Body of pancreas (tissue), 4 donors: ENCODE measurements at regions not wholly inside any gene's neighbourhood (a gene's known extent, or its start where the extent isn't known, plus 50 kb on each side); places are given as distances from the start of the nearest gene placed in this dataset.

Experiments
- ATAC-seq: fragments of 150-250 bp; one replicate; pipeline ENCODE4 v1.9.1; 2016
- DNase-seq, 4 donors: peaks; one replicate each; pipeline ENCODE4 v3.0.0-alpha.2; 2019
- H3K27ac ChIP-seq, 4 donors: fragments of 200-600 bp; sonication (generic); 1 replicate in 3 of 4; 2 replicates in 1 of 4; pipeline versions ENCODE4 v1.5.1 to v1.6.1; 2016 to 2019; ENCODE audit warnings: mild to moderate bottlenecking in 1 of 4, mixed read lengths in 1 of 4, moderate library complexity in 1 of 4
- H3K27me3 ChIP-seq, 2 donors: fragments of 200-600 bp; sonication (generic); one replicate each; pipeline ENCODE4 v1.6.0; 2016; ENCODE audit warnings: mild to moderate bottlenecking in 1 of 2
- H3K36me3 ChIP-seq, 2 donors: fragments of 200-600 bp; sonication (generic); replicated peaks in 1 of 2; 2 replicates each; pipeline ENCODE4 v1.5.1; 2016; ENCODE audit warnings: low read depth in 2 of 2; ENCODE audit not compliant: insufficient read depth in 1 of 2
- H3K4me1 ChIP-seq: fragments of 200-600 bp; sonication (generic); one replicate; pipeline ENCODE4 v1.6.0; 2016
- H3K4me3 ChIP-seq, 2 donors: fragments of 200-600 bp; sonication (generic); 1 replicate in 1 of 2; 2 replicates in 1 of 2; pipeline ENCODE4 v1.5.1; 2016 to 2019
- H3K9me3 ChIP-seq, 3 donors: fragments of 200-600 bp; sonication (generic); 1 replicate in 2 of 3; 2 replicates in 1 of 3; pipeline ENCODE4 v1.5.1; 2016
- CTCF ChIP-seq, 7 experiments: fragments of 450-650 bp in 4 of 7; fragments of 200-600 bp in 3 of 7; sonication (generic) in 3 of 7; IDR thresholded peaks; one replicate each; pipeline ENCODE4 v1.5.1; 2016 to 2019; ENCODE audit warnings: antibody characterized with exemption in 7 of 7
- POLR2A ChIP-seq, 3 donors: fragments of 450-650 bp; IDR thresholded peaks; one replicate each; pipeline ENCODE4 v1.6.1; 2016; ENCODE audit warnings: antibody characterized with exemption in 3 of 3, mild to moderate bottlenecking in 2 of 3
- WGBS, 2 donors: methylation state at CpG; one replicate each; pipeline ENCODE4 v1.1.5; 2017; 5-methylcytosine and 5-hydroxymethylcytosine counted together
- intact Hi-C: fragments of 100-400 bp; cut with DNase I; formaldehyde crosslinking; loops from one replicate; pipeline ENCODE4 v1.15.1; 2023

GRCh38 chr5:116939641-116940040 is 365.0 kb upstream of the SEMA6A start:
- Histone ChIP-seq H3K4me1 (no peaks in the 10 kb centered on the region), H3K27me3 (no peaks in the 10 kb centered on the region), H3K9me3 (no peaks in the 10 kb centered on the region), H3K4me3 (no peak overlapping the region), H3K36me3 (no peaks in the 10 kb centered on the region), H3K27ac (no peak overlapping the region)
- no peak for ATAC-seq
- TF ChIP-seq POLR2A (IDR thresholded peaks at IDR 0.05) (no peak), CTCF (IDR thresholded peaks at IDR 0.05) (no peak)
- DNase-seq = no peak
- intact Hi-C loops = loop anchor here (10.0 kb wide), 1 partner anchor 365 kb away; the partner anchor contains the start of gene SEMA6A
- 56 to 64% methylated on average over 7 of the region's 7 CpGs for WGBS, 2 donors

GRCh38 chr5:116938488-116938887 is 363.9 kb upstream of the SEMA6A start:
- TF ChIP-seq CTCF (IDR thresholded peaks at IDR 0.05) (no peak), POLR2A (IDR thresholded peaks at IDR 0.05) (no peak)
- H3K9me3 ChIP-seq = no peaks in the 10 kb centered on the region
- H3K4me3 ChIP-seq = no peak overlapping the region
- H3K36me3 ChIP-seq = no peaks in the 10 kb centered on the region
- H3K4me1 ChIP-seq = no peaks in the 10 kb centered on the region
- WGBS, 2 donors = 52 to 64% methylated on average over 1 of the region's 1 CpG
- no peaks in the 10 kb centered on the region for H3K27me3 ChIP-seq
- ATAC-seq = no peak
- DNase-seq = no peak
- intact Hi-C loops = no loop called here
- no peak overlapping the region for H3K27ac ChIP-seq

GRCh38 chr5:116935561-116936162 is 361.0 kb upstream of the SEMA6A start:
- H3K4me1 ChIP-seq = no peaks in the 10 kb centered on the region
- no peaks in the 10 kb centered on the region for H3K36me3 ChIP-seq
- DNase-seq (no peak), ATAC-seq (no peak)
- H3K9me3 ChIP-seq = no peaks in the 10 kb centered on the region
- intact Hi-C loops = no loop called here
- H3K4me3 ChIP-seq = no peak overlapping the region
- TF ChIP-seq CTCF (IDR thresholded peaks at IDR 0.05) (no peak), POLR2A (IDR thresholded peaks at IDR 0.05) (no peak)
- WGBS, 2 donors = 80 to 81% methylated on average over 2 of the region's 2 CpGs
- H3K27me3 ChIP-seq = no peaks in the 10 kb centered on the region
- H3K27ac ChIP-seq = no peak overlapping the region

- Histone ChIP-seq H3K4me1 (no peaks in the 10 kb centered on the region), H3K9me3 (no peaks in the 10 kb centered on the region), H3K27me3 (no peaks in the 10 kb centered on the region), H3K27ac (no peak overlapping the region), H3K36me3 (no peaks in the 10 kb centered on the region), H3K4me3 (no peak overlapping the region)
- 60 to 61% methylated on average over 1 of the region's 1 CpG for WGBS, 2 donors
- intact Hi-C loops = no loop called here
- DNase-seq = no peak
- TF ChIP-seq CTCF (IDR thresholded peaks at IDR 0.05) (no peak), POLR2A (IDR thresholded peaks at IDR 0.05) (no peak)
- no peak for ATAC-seq
Measured at GRCh38 chr5:116930616-116931015, 356.0 kb upstream of the SEMA6A start.

GRCh38 chr5:116923344-116923743 is 348.7 kb upstream of the SEMA6A start:
- intact Hi-C loops = no loop called here
- no peaks in the 10 kb centered on the region for H3K9me3 ChIP-seq
- 67 to 70% methylated on average over 2 of the region's 2 CpGs for WGBS, 2 donors
- no peak for ATAC-seq
- H3K4me1 ChIP-seq = no peaks in the 10 kb centered on the region
- H3K4me3 ChIP-seq = no peak overlapping the region
- no peak overlapping the region for H3K27ac ChIP-seq
- H3K27me3 ChIP-seq = no peaks in the 10 kb centered on the region
- TF ChIP-seq CTCF (IDR thresholded peaks at IDR 0.05) = no peak
- no peak for TF ChIP-seq POLR2A (IDR thresholded peaks at IDR 0.05)
- no peaks in the 10 kb centered on the region for H3K36me3 ChIP-seq
- no peak for DNase-seq
